GM23338 (cell line): ENCODE measurements at regions not wholly inside any gene's neighbourhood (a gene's known extent, or its start where the extent isn't known, plus 50 kb on each side); places are given as distances from the start of the nearest gene placed in this dataset.

Experiments
- ATAC-seq: fragments of 200-7000 bp; cut with Tn5 transposase; 3 replicates; pipeline ENCODE4 v1.9.1; 2020
- DNase-seq: peaks from one replicate; pipeline ENCODE4 v3.0.0-alpha.2; 2015; ENCODE audit warnings: low spot score
- H2AFZ ChIP-seq: fragments of 200-600 bp; sonication (generic); 2 replicates; pipeline ENCODE4 v1.8.0; 2016; ENCODE audit warnings: antibody characterized with exemption, mild to moderate bottlenecking, moderate library complexity
- H3F3A ChIP-seq: fragments of 200-600 bp; sonication (generic); replicated peaks from 2 replicates; pipeline ENCODE4 v1.8.0; 2017; ENCODE audit warnings: antibody characterized with exemption, mixed run types, low read depth
- H3K27ac ChIP-seq: fragments of 200-600 bp; sonication (generic); 2 replicates; pipeline ENCODE4 v1.6.1; 2016; ENCODE audit warnings: low read depth
- H3K27me3 ChIP-seq: fragments of 200-600 bp; sonication (generic); 2 replicates; pipeline ENCODE4 v1.8.0; 2016; ENCODE audit warnings: mild to moderate bottlenecking, mixed run types, moderate library complexity; ENCODE audit not compliant: insufficient read depth
- H3K36me3 ChIP-seq: fragments of 200-600 bp; sonication (generic); 2 replicates; pipeline ENCODE4 v1.8.0; 2016; ENCODE audit warnings: mild to moderate bottlenecking; ENCODE audit not compliant: insufficient read depth
- H3K4me1 ChIP-seq: fragments of 200-600 bp; sonication (generic); 2 replicates; pipeline ENCODE4 v1.8.0; 2016; ENCODE audit warnings: mild to moderate bottlenecking, moderate library complexity; ENCODE audit not compliant: insufficient read depth
- H3K4me2 ChIP-seq: fragments of 200-600 bp; sonication (generic); 2 replicates; pipeline ENCODE4 v1.7.1; 2017; ENCODE audit warnings: mixed run types
- H3K4me3 ChIP-seq: fragments of 200-600 bp; sonication (generic); 2 replicates; pipeline ENCODE4 v1.6.1; 2016; ENCODE audit warnings: mixed run types
- H3K79me2 ChIP-seq: fragments of 200-600 bp; sonication (generic); replicated peaks from 2 replicates; pipeline ENCODE4 v1.8.0; 2017; ENCODE audit warnings: mild to moderate bottlenecking; ENCODE audit not compliant: insufficient read depth
- H3K9me2 ChIP-seq: fragments of 200-600 bp; sonication (generic); 2 replicates; pipeline ENCODE4 v1.8.0; 2017; ENCODE audit not compliant: insufficient read depth
- H4K20me1 ChIP-seq: fragments of 200-600 bp; sonication (generic); replicated peaks from 2 replicates; pipeline ENCODE4 v1.8.0; 2017; ENCODE audit warnings: mild to moderate bottlenecking; ENCODE audit not compliant: insufficient read depth
- H3K27ac Mint-ChIP-seq: 2 replicates; pipeline ENCODE4 v1.8.0; 2020; ENCODE audit warnings: inconsistent platforms, mild to moderate bottlenecking, moderate library complexity, mixed read lengths
- H3K27me3 Mint-ChIP-seq: 3 replicates; pipeline ENCODE4 v1.8.0; 2022; ENCODE audit warnings: low read depth, mild to moderate bottlenecking, moderate library complexity, mixed read lengths, inconsistent platforms; ENCODE audit not compliant: insufficient read depth, poor library complexity
- H3K36me3 Mint-ChIP-seq: 3 replicates; pipeline ENCODE4 v1.8.0; 2021; ENCODE audit warnings: low read depth, mild to moderate bottlenecking, inconsistent platforms, moderate library complexity, mixed read lengths
- H3K4me1 Mint-ChIP-seq: 3 replicates; pipeline ENCODE4 v1.8.0; 2020; ENCODE audit warnings: mild to moderate bottlenecking, inconsistent platforms, mixed read lengths
- H3K4me3 Mint-ChIP-seq: 3 replicates; pipeline ENCODE4 v1.8.0; 2021; ENCODE audit warnings: moderate library complexity, mild to moderate bottlenecking, inconsistent platforms, mixed read lengths
- H3K9me3 Mint-ChIP-seq: 3 replicates; pipeline ENCODE4 v1.8.0; 2020; ENCODE audit warnings: moderate library complexity, mild to moderate bottlenecking, inconsistent platforms, mixed read lengths
- CREB1 ChIP-seq: fragments of 250-450 bp; sonication (Bioruptor Pico); IDR thresholded peaks from 2 replicates; pipeline ENCODE4 v1.5.0; 2020; ENCODE audit warnings: low read depth, mild to moderate bottlenecking, moderate library complexity
- EZH2 ChIP-seq: fragments of 200-600 bp; sonication (generic); IDR thresholded peaks from one replicate; pipeline ENCODE4 v1.8.0; 2017; ENCODE audit warnings: antibody characterized with exemption, mild to moderate bottlenecking, low read depth; ENCODE audit not compliant: unreplicated experiment
- EZH2phosphoT487 ChIP-seq: fragments of 200-600 bp; sonication (generic); IDR thresholded peaks from one replicate; pipeline ENCODE4 v1.8.1; 2018; ENCODE audit warnings: antibody characterized with exemption; ENCODE audit not compliant: unreplicated experiment
- JUNB ChIP-seq: IDR thresholded peaks from one replicate; pipeline ENCODE4 v1.6.1; 2016; ENCODE audit warnings: antibody characterized with exemption; ENCODE audit not compliant: unreplicated experiment
- NANOG ChIP-seq: IDR thresholded peaks from 2 replicates; pipeline ENCODE4 v1.6.1; 2016; ENCODE audit warnings: antibody characterized with exemption, borderline replicate concordance
- POLR2AphosphoS5 ChIP-seq: IDR thresholded peaks from 2 replicates; pipeline ENCODE4 v1.6.1; 2016; ENCODE audit warnings: antibody characterized with exemption, low read depth
- STAT1 ChIP-seq: IDR thresholded peaks from one replicate; pipeline ENCODE4 v1.6.1; 2016; ENCODE audit warnings: antibody characterized with exemption; ENCODE audit not compliant: unreplicated experiment
- ZNF114 ChIP-seq: fragments of 250-450 bp; sonication (Bioruptor Pico); IDR thresholded peaks from 2 replicates; pipeline ENCODE4 v1.5.0; 2020; ENCODE audit warnings: mild to moderate bottlenecking, moderate library complexity
- TF ChIP-seq, protein P1 (sequence below): IDR thresholded peaks from one replicate; pipeline ENCODE4 v1.6.1; 2018; ENCODE audit warnings: antibody characterized with exemption; ENCODE audit not compliant: unreplicated experiment
- TF ChIP-seq, protein P2 (sequence below): fragments of 250-450 bp; sonication (Bioruptor Pico); IDR thresholded peaks from 2 replicates; pipeline ENCODE4 v1.5.0; 2020; ENCODE audit warnings: mild to moderate bottlenecking, moderate library complexity

DNA sequence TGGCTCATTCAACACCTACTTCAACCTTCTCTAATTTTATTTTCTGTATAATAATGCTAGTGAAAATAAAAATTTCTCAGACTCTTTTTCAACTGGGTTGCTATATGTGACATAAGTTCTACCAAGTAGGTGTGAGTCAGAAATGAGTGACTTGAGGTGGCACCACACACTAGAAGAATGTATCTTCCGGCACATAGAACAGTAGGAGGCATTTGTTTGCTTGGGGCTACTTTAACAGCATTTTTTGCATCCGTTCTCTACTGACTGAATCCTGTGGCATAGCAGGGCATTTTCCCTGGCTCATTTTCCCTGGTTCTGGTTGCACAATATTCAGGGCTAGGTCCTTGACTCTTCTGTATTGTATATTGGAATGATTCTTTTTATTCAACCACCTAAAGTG is 194.0 kb upstream of the SLC16A7 start (continued):
- TF ChIP-seq, protein P1, sequence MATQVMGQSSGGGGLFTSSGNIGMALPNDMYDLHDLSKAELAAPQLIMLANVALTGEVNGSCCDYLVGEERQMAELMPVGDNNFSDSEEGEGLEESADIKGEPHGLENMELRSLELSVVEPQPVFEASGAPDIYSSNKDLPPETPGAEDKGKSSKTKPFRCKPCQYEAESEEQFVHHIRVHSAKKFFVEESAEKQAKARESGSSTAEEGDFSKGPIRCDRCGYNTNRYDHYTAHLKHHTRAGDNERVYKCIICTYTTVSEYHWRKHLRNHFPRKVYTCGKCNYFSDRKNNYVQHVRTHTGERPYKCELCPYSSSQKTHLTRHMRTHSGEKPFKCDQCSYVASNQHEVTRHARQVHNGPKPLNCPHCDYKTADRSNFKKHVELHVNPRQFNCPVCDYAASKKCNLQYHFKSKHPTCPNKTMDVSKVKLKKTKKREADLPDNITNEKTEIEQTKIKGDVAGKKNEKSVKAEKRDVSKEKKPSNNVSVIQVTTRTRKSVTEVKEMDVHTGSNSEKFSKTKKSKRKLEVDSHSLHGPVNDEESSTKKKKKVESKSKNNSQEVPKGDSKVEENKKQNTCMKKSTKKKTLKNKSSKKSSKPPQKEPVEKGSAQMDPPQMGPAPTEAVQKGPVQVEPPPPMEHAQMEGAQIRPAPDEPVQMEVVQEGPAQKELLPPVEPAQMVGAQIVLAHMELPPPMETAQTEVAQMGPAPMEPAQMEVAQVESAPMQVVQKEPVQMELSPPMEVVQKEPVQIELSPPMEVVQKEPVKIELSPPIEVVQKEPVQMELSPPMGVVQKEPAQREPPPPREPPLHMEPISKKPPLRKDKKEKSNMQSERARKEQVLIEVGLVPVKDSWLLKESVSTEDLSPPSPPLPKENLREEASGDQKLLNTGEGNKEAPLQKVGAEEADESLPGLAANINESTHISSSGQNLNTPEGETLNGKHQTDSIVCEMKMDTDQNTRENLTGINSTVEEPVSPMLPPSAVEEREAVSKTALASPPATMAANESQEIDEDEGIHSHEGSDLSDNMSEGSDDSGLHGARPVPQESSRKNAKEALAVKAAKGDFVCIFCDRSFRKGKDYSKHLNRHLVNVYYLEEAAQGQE = no peak
- TF ChIP-seq POLR2AphosphoS5 (no peak), JUNB (no peak), CREB1 (CRISPR knock-in tag) (no peak)

DNA sequence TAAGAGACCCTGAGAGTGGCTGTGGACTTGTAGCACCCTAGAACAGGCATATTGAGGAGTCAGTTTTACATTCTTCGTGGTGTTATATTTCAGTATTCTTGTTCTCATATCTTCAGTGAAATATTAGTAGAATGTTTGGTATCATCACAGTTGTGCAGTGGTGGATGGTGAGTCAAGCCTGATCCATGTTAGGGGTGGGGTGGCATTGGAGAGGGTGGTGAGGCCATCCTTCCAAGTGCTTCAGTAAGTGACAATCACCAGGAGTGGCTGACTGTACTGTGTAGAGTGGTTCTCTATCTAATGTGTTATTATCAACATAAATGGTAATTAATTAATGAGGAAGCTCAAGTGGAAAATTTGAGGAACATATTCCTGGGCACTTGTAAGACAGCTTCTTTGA is 197.7 kb upstream of the SLC16A7 start:
- Histone ChIP-seq H3F3A (no peaks in the 10 kb centered on the region), H3K79me2 (no peaks in the 10 kb centered on the region), H3K4me2 (no peak overlapping the region), H3K9me2 (0 out of 2 replicates have a peak, but pooled peaks cover 5% of the 10 kb centered on the region), H3K27ac (no peak overlapping the region), H2AFZ (no peak overlapping the region), H3K36me3 (no peaks in the 10 kb centered on the region), H3K27me3 (no peaks in the 10 kb centered on the region), H3K4me1 (no peaks in the 10 kb centered on the region), H3K4me3 (no peak overlapping the region), H4K20me1 (no peaks in the 10 kb centered on the region)
- no peak for ATAC-seq
- no peaks in the 10 kb centered on the region for H3K27me3 Mint-ChIP-seq
- H3K4me3 Mint-ChIP-seq = no peak overlapping the region
- peaks cover 11% of the 10 kb centered on the region for H3K9me3 Mint-ChIP-seq
- no peak for DNase-seq
- H3K4me1 Mint-ChIP-seq = no peaks in the 10 kb centered on the region
- no peak overlapping the region for H3K27ac Mint-ChIP-seq
- no peaks in the 10 kb centered on the region; the same call in 2 of the 3 replicates for H3K36me3 Mint-ChIP-seq
- TF ChIP-seq, protein P1 = no peak
- TF ChIP-seq CREB1 (CRISPR knock-in tag) (no peak), NANOG (no peak), EZH2phosphoT487 (no peak), JUNB (no peak), ZNF114 (CRISPR knock-in tag) (no peak), EZH2 (no peak), STAT1 (no peak), POLR2AphosphoS5 (no peak)
- TF ChIP-seq, protein P2, sequence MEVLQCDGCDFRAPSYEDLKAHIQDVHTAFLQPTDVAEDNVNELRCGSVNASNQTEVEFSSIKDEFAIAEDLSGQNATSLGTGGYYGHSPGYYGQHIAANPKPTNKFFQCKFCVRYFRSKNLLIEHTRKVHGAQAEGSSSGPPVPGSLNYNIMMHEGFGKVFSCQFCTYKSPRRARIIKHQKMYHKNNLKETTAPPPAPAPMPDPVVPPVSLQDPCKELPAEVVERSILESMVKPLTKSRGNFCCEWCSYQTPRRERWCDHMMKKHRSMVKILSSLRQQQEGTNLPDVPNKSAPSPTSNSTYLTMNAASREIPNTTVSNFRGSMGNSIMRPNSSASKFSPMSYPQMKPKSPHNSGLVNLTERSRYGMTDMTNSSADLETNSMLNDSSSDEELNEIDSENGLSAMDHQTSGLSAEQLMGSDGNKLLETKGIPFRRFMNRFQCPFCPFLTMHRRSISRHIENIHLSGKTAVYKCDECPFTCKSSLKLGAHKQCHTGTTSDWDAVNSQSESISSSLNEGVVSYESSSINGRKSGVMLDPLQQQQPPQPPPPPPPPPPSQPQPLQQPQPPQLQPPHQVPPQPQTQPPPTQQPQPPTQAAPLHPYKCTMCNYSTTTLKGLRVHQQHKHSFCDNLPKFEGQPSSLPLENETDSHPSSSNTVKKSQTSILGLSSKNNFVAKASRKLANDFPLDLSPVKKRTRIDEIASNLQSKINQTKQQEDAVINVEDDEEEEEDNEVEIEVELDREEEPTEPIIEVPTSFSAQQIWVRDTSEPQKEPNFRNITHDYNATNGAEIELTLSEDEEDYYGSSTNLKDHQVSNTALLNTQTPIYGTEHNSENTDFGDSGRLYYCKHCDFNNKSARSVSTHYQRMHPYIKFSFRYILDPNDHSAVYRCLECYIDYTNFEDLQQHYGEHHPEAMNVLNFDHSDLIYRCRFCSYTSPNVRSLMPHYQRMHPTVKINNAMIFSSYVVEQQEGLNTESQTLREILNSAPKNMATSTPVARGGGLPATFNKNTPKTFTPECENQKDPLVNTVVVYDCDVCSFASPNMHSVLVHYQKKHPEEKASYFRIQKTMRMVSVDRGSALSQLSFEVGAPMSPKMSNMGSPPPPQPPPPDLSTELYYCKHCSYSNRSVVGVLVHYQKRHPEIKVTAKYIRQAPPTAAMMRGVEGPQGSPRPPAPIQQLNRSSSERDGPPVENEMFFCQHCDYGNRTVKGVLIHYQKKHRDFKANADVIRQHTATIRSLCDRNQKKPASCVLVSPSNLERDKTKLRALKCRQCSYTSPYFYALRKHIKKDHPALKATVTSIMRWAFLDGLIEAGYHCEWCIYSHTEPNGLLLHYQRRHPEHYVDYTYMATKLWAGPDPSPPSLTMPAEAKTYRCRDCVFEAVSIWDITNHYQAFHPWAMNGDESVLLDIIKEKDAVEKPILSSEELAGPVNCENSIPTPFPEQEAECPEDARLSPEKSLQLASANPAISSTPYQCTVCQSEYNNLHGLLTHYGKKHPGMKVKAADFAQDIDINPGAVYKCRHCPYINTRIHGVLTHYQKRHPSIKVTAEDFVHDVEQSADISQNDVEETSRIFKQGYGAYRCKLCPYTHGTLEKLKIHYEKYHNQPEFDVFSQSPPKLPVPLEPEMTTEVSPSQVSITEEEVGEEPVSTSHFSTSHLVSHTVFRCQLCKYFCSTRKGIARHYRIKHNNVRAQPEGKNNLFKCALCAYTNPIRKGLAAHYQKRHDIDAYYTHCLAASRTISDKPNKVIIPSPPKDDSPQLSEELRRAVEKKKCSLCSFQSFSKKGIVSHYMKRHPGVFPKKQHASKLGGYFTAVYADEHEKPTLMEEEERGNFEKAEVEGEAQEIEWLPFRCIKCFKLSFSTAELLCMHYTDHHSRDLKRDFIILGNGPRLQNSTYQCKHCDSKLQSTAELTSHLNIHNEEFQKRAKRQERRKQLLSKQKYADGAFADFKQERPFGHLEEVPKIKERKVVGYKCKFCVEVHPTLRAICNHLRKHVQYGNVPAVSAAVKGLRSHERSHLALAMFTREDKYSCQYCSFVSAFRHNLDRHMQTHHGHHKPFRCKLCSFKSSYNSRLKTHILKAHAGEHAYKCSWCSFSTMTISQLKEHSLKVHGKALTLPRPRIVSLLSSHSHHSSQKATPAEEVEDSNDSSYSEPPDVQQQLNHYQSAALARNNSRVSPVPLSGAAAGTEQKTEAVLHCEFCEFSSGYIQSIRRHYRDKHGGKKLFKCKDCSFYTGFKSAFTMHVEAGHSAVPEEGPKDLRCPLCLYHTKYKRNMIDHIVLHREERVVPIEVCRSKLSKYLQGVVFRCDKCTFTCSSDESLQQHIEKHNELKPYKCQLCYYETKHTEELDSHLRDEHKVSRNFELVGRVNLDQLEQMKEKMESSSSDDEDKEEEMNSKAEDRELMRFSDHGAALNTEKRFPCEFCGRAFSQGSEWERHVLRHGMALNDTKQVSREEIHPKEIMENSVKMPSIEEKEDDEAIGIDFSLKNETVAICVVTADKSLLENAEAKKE = no peak
